Central memory CD4-positive, alpha-beta T cell (primary cell): ENCODE measurements at regions not wholly inside any gene's neighbourhood (a gene's known extent, or its start where the extent isn't known, plus 50 kb on each side); places are given as distances from the start of the nearest gene placed in this dataset.

ENCODE experiments used
- DNase-seq: peaks from one replicate; pipeline ENCODE4 v3.0.0; 2022

DNA sequence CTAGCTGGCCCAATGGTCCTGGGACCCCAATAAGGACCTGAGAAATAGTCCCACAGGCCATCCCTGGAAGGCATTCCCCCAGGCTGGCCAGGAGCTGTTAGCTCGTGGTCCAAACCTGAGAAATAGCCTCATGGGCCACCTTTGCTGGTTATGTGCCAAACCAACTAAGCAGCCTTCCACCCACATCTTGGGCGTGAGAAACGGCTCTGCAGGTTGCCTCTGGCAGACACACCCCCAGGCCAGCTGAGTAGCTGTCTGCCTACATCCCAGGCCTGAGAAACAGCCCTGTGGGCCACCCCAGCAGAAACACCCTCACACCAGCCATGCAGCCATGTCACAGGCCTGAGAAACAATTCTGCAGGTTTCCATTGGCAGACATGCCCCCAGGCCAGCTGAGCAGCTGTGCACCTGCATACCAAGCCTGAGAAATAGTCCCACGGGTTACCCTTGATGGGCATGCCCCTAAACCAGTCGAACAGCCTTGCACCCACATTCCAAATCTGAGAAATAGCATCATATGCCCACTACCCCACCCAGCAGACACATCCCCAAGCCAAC lies 567.8 kb upstream of the ID4 start:
- no peak for DNase-seq

GRCh38 chr6:19270616-19271015 lies 566.6 kb upstream of the ID4 start:
- no peak for DNase-seq

DNA sequence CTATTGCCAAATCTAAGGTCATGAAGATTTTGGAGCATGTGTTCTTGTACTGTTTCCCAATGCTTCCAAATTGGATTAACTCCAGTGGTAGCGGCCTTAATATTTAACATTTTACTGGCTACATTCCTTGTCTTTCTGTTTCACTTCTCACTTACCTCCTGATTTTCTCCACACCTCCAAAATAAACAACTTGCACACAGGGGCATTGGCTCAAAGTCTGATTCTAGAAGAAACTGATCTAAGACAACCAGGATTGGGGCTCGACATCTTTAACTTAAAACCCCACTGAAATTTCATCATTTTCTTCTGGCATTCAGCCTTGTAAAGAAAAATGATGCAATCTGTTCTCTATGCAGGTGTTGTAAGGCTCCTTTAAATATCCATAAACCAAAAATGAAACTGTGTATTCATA lies 557.9 kb upstream of the ID4 start:
- DNase-seq, result no peak

DNA sequence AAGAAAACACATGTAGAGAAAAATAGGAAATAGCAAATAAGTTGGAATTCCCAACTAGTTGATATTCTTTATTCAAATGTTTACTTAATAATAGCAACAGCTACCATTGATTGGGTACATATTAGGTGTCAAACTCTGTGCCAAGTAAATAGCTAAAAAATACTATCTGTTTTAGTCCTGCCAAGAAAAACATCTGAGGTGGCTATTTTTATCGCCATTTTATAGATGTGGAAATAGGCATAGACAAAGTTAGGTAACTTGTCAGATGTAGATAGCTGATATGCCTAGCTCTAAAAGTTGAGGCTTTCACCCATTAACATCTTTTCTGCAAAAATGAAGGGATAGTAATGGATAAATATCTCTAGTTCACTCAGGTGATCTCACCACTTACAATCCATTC lies 549.2 kb upstream of the ID4 start:
- DNase-seq, result no peak

- no peak for DNase-seq
Measured at GRCh38 chr6:19289457-19289856, 547.7 kb upstream of the ID4 start.

- no peak for DNase-seq
Measured at GRCh38 chr6:19297880-19298279, 539.3 kb upstream of the ID4 start.

- no peak for DNase-seq
Measured at GRCh38 chr6:19298421-19298820, 538.7 kb upstream of the ID4 start.

GRCh38 chr6:19299129-19299528 lies 538.0 kb upstream of the ID4 start:
- no peak for DNase-seq

- DNase-seq, result no peak
Measured at GRCh38 chr6:19301980-19302379, 535.2 kb upstream of the ID4 start.

GRCh38 chr6:19303383-19303782 lies 533.8 kb upstream of the ID4 start:
- DNase-seq, result no peak

- no peak for DNase-seq
Measured at GRCh38 chr6:19309661-19310060, 527.5 kb upstream of the ID4 start.

DNA sequence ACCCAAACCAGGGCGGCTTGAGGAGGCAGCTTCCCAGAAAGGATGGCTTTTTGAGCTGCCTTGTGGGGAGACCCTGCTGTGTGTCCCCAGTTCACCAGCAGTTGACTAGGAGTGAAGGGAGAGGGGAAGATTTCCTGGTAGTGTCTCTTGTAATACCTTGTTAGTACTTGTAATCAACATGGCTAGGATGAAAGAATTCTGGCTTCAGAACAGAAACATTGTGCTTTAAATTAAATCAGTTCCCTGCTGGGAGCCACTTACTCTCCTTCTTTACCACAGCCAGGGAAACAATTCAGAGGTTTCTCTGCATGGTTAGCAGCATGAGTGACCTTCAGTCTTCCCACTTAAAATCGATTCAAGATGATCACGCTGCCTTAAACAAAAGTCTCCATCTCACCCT lies 525.4 kb upstream of the ID4 start:
- no peak for DNase-seq

DNA sequence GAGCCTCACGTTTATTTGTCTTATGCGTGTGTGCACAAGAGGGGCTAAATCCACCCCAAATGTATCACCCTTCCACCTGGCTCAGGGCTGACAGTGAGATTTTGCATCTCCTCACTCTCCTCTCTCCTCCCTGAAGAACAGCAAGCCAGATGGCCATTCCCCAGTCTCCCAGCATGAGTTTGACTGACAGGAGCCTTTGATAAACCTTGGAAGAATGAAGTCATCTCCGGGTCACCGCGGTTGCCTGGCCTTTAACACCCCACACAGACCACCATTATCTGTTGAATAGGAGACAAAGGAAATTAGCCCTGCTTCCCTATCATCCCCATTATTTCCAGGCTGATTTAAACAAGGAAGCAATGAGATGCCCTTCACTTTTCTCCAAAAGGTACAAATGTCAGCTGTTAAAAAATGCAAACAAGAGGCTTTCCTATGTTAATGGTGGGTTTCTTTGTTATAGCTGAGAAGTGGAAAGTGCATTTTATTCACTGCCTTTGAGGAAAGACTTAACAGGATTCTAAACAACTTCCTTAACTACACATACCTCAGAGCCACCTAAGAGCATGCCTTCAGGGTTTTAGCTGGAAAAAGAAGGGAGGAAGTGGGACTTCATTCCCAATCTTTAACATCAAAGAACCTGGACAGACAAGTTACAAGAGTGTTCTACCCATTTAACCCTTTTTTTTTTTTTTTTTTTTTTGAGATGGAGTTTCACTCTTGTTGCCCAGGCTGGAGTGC lies 524.8 kb upstream of the ID4 start:
- DNase-seq, result no peak

DNA sequence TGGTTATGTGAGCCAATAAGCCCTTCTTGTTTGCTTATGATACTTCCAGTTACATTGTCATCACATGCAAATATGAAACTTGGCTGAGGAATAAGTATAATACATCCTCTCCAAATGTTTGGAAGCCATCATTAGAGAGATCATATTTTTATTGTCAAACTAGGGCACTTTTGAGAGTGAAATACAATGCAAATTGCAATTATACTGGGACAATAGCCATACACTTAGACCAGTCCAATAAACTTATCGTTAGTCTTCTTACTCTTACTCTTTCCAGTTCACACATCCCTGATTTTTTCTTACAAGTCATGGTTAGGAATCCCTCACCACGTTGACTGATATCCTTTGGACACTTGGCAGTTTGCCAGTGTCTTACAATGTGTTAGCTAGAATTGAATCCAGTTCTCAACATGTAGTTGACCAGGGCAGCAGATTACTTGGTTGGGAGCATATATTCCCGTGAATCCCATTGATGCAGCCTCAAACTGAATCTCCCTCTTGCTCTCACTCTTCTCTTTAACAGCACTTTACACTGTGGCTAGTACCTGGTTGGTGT lies 519.7 kb upstream of the ID4 start:
- DNase-seq, result no peak

DNA sequence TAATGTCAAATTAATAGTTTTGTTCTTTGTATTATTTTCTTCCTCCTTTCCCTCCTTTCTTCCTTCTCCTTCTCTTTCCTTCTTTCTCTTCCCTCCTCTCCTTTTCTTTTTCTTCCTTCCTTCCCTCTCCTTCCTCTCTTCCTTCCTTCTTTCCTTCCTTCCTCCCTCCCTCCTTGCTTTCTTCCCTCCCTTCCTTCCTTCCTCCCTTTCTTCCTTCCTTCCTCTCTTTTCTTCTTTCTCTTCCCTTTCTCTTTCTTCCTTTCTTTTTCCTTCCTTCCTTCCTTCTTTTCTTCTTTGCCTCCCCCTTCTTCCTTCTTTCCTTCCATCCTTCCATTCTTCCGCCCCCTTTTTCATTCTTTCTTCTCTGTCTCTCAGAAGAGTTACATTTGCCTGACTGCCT lies 518.2 kb upstream of the ID4 start:
- no peak for DNase-seq

DNA sequence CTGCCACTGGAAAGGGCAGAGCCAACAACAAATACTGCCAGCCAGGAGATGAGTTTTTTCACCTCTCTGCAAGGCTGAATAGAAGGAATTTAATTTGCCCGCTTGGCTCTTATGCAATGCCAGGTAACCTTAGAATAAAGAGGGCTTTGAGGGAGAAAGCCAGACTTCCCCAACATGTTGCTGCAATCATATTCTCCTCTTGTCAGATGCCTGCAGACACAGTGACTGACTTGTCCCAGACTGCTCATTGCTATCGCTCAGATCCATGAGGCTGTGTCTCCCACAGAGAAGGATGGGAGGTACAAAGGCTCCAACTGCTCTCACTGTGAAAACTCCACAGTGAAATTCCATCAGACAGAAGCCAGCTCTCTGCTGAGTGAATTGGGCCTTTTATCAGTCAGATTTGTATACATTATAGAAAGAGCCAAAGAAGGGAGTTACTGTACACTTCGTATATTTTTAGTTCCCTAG lies 517.0 kb upstream of the ID4 start:
- DNase-seq, result no peak

- DNase-seq, result no peak
Measured at GRCh38 chr6:19322691-19323485, 514.3 kb upstream of the ID4 start.

- DNase-seq, result no peak
Measured at GRCh38 chr6:19324376-19324775, 512.8 kb upstream of the ID4 start.

- DNase-seq, result no peak
Measured at GRCh38 chr6:19325335-19325789, 511.8 kb upstream of the ID4 start.

DNA sequence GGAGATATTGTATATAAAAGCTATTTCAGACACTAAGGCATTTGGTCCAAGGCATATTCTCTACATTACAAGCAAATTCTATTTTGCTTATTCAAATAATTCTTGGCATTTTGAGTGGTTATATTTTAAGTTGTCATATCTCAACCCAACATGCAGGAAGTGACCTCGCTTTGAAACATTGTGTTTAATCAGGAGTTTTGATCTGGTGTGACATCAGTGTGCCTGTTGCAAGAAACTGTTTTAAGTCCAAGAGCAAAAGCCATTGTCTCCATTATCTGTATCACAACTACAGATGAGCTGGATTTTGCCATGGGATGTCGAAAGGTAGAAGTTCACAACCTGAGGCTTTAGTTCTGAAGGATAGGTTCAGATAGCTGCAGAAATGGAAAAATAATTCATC lies 509.9 kb upstream of the ID4 start:
- no peak for DNase-seq

GRCh38 chr6:19327661-19328060 lies 509.5 kb upstream of the ID4 start:
- DNase-seq, result no peak

DNA sequence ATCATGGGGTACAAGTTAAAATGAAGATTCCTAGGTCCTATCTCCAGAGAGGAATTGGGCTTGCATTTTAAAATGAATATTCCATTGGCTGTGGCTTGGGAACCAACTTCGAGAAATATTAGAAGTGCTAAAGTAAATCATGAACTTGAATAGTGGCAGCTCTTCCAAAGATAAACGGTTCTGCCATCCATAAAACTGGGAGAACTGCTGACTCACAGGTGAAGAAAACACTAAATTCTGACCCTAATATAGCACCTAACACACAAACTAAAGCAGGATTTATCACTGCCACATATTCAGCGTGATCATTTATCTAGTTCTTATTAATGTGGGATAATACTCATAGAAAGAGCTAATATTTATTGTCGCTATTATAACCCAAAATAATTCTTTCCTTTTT lies 508.1 kb upstream of the ID4 start:
- no peak for DNase-seq

- no peak for DNase-seq
Measured at GRCh38 chr6:19331089-19331488, 506.1 kb upstream of the ID4 start.
